GM12878 (cell line): ENCODE measurements at regions not wholly inside any gene's neighbourhood (a gene's known extent, or its start where the extent isn't known, plus 50 kb on each side); places are given as distances from the start of the nearest gene placed in this dataset.
A peak's percentile ranks its signal among the peaks of the same experiment; 100 is the strongest.

Source experiments
- ATAC-seq: fragments of 200-7000 bp; cut with Tn5 transposase; 3 replicates; pipeline ENCODE4 v1.9.1; 2020; ENCODE audit warnings: mild to moderate bottlenecking, moderate library complexity
- BruUV-seq: library from RNA; stranded (reverse); fragments of 400-500 nt; replicated peaks from 2 replicates; lab custom pipeline; 2021; lab: Mats Ljungman, UMichigan
- CTCF ChIA-PET: fragments of 300-600 bp; sonication (Branson Sonifier 250); formaldehyde crosslinking; extraction: SDS; loops from one replicate; lab custom pipeline; 2021; ENCODE audit warnings: inconsistent platforms; lab: Yijun Ruan, JAX
- POLR2A ChIA-PET: fragments of 350-600 bp; formaldehyde crosslinking; extraction: SDS; loops from one replicate; lab custom pipeline; 2021; ENCODE audit warnings: inconsistent platforms; lab: Charles Lee
- RAD21 ChIA-PET: fragments of 300-600 bp; sonication (Branson Sonifier 250); formaldehyde crosslinking; loops from one replicate; lab custom pipeline; 2023; ENCODE audit warnings: antibody characterized with exemption; ENCODE audit not compliant: unreplicated experiment; lab: Charles Lee
- SMC1A ChIA-PET: fragments of 300-600 bp; sonication (Branson Sonifier 250); formaldehyde crosslinking; loops from one replicate; lab custom pipeline; 2023; ENCODE audit not compliant: unreplicated experiment, uncharacterized antibody; lab: Charles Lee
- DNase-seq: peaks from one replicate; pipeline ENCODE4 v3.0.0-alpha.2; 2011; ENCODE audit warnings: low read depth, low spot score
- FAIRE-seq: peaks from 3 replicates; lab custom pipeline; 2011; peaks lifted over from hg19 to GRCh38; lab: Jason Lieb, UNC
- H2AFZ ChIP-seq: 2 replicates; pipeline ENCODE4 v1.6.0; 2011; ENCODE audit warnings: low read depth, low read length, control low read depth; ENCODE audit not compliant: control insufficient read depth
- H3K27ac ChIP-seq: 2 replicates; pipeline ENCODE4 v1.5.1; 2011; ENCODE audit warnings: control low read depth; ENCODE audit not compliant: control insufficient read depth, insufficient read depth
- H3K27me3 ChIP-seq, 2 experiments: replicated peaks in 1 of 2; 2 replicates each; pipeline versions ENCODE4 v1.6.0 to v1.6.1; 2011; ENCODE audit warnings: low read length in 1 of 2; ENCODE audit not compliant: control insufficient read depth in 2 of 2, insufficient read depth in 2 of 2
- H3K36me3 ChIP-seq, 2 experiments: 2 replicates each; pipeline ENCODE4 v1.5.1; 2011; ENCODE audit warnings: low read length in 1 of 2; ENCODE audit not compliant: control insufficient read depth in 2 of 2, insufficient read depth in 2 of 2
- H3K4me1 ChIP-seq: 2 replicates; pipeline ENCODE4 v1.6.1; 2011; ENCODE audit warnings: mild to moderate bottlenecking, low read length, moderate library complexity, mixed read lengths; ENCODE audit not compliant: control insufficient read depth, insufficient read depth
- H3K4me2 ChIP-seq: 2 replicates; pipeline ENCODE4 v1.6.0; 2011; ENCODE audit warnings: control low read depth; ENCODE audit not compliant: control insufficient read depth, insufficient read depth
- H3K4me3 ChIP-seq: fragments of 200-600 bp; sonication (generic); 2 replicates; pipeline ENCODE4 v1.5.1; 2016
- H3K79me2 ChIP-seq: 2 replicates; pipeline ENCODE4 v1.6.0; 2011; ENCODE audit warnings: low read length; ENCODE audit not compliant: control insufficient read depth, insufficient read depth
- H3K9ac ChIP-seq: 2 replicates; pipeline ENCODE4 v1.8.0; 2011; ENCODE audit warnings: low read length, control low read depth, mixed read lengths; ENCODE audit not compliant: control insufficient read depth, insufficient read depth
- H3K9me3 ChIP-seq: replicated peaks from 3 replicates; pipeline ENCODE4 v1.5.1; 2011; ENCODE audit warnings: mild to moderate bottlenecking, low read length; ENCODE audit not compliant: control insufficient read depth, insufficient read depth
- H4K20me1 ChIP-seq: 2 replicates; pipeline ENCODE4 v1.6.0; 2011; ENCODE audit not compliant: control insufficient read depth, insufficient read depth
- BCL3 ChIP-seq: IDR thresholded peaks from 2 replicates; pipeline ENCODE4 v1.6.1; 2011; ENCODE audit warnings: borderline replicate concordance, low read depth, mild to moderate bottlenecking, moderate library complexity, low read length; ENCODE audit not compliant: insufficient read depth, poor library complexity, severe bottlenecking
- DPF2 ChIP-seq: fragments of 450-650 bp; IDR thresholded peaks from 2 replicates; pipeline ENCODE4 v1.6.1; 2017; ENCODE audit warnings: mild to moderate bottlenecking
- IKZF1 ChIP-seq: fragments of 450-650 bp; conservative IDR thresholded peaks from 2 replicates; pipeline ENCODE4 v1.6.1; 2017; ENCODE audit warnings: antibody characterized with exemption, mild to moderate bottlenecking
- KAT2A ChIP-seq: conservative IDR thresholded peaks from 2 replicates; pipeline ENCODE4 v1.6.1; 2011; ENCODE audit warnings: low read depth, low read length; ENCODE audit not compliant: control insufficient read depth
- LARP7 ChIP-seq: fragments of 450-650 bp; IDR thresholded peaks from 2 replicates; pipeline ENCODE4 v1.6.1; 2017; ENCODE audit warnings: mild to moderate bottlenecking
- MLLT1 ChIP-seq: fragments of 450-650 bp; IDR thresholded peaks from 2 replicates; pipeline ENCODE4 v1.6.1; 2016; ENCODE audit warnings: mild to moderate bottlenecking
- PAX8 ChIP-seq: fragments of 450-650 bp; IDR thresholded peaks from 2 replicates; pipeline ENCODE4 v1.6.1; 2017; ENCODE audit warnings: mild to moderate bottlenecking, moderate library complexity
- RELB ChIP-seq: fragments of 450-650 bp; IDR thresholded peaks from 2 replicates; pipeline ENCODE4 v1.6.1; 2017; ENCODE audit warnings: low read depth, mild to moderate bottlenecking, moderate library complexity
- SIN3A ChIP-seq: IDR thresholded peaks from 2 replicates; pipeline ENCODE4 v1.6.1; 2012; ENCODE audit warnings: low read depth, low read length, improper control_type of control experiment
- SREBF2 ChIP-seq: IDR thresholded peaks from 2 replicates; pipeline ENCODE4 v1.6.1; 2012; ENCODE audit warnings: mild to moderate bottlenecking, low read length
- ZBTB11 ChIP-seq: fragments of 450-650 bp; formaldehyde crosslinking; IDR thresholded peaks from 2 replicates; pipeline ENCODE4 v1.5.0; 2022; ENCODE audit warnings: mild to moderate bottlenecking, missing genetic modification characterization
- ZNF384 ChIP-seq: IDR thresholded peaks from 2 replicates; pipeline ENCODE4 v1.6.1; 2012; ENCODE audit warnings: low read depth, mild to moderate bottlenecking, low read length, improper control_type of control experiment, borderline replicate concordance
- WGBS: methylation state at CpG from one replicate; pipeline ENCODE4 v1.1.6; 2016; ENCODE audit warnings: low lambda C conversion rate; ENCODE audit not compliant: insufficient replicate concordance, insufficient coverage; ENCODE audit errors: missing lambda C conversion rate; 5-methylcytosine and 5-hydroxymethylcytosine counted together
- in situ Hi-C: fragments of 300-500 bp; cut with MboI; formaldehyde crosslinking; loops from 9 replicates; pipeline ENCODE4 v1.14.3; 2018; ENCODE audit warnings: mixed read lengths
- intact Hi-C: fragments of 100-400 bp; cut with micrococcal nuclease; formaldehyde crosslinking; loops from one replicate; pipeline ENCODE4 v1.14.2; 2022; ENCODE audit not compliant: unreplicated experiment
- TF ChIP-seq, protein P1 (sequence below): IDR thresholded peaks from 2 replicates; pipeline ENCODE4 v1.6.1; 2012; ENCODE audit warnings: low read length, inconsistent platforms

DNA sequence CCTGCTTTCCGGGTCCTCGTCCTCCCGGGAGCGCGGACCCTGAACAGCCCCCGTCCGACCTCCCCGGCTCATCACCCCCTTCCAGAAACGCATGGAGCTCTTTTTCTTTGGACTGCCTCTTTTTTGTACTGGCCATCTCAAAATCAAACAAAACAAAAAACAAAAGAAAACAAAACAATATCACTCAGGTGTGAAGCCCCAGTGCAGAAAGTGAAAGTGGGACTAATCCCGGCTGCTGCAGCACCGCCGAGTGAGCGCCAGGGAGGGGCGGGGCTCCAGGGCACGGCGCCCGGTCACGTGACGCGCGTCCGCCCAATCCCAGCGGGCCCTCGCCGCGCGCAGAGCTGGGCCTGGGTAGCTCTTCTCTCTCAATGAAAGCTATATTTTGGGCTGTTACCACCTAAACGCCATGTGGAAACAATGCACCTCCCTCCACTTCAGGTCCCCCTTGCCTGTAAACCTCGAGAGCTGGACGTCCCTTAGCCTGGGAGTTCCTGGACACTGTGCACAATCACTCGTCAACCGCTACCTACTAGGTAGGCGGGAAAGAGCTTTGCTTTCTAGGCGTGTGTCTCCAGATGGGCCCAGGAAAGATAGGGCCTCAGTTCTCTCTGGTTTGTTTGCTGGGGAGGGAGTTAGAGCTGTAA, 93.7 kb upstream of the PRDM1 start:
- no peaks in the 10 kb centered on the region for H3K36me3 ChIP-seq
- DNase-seq = peak; percentile 45
- in situ Hi-C loops = no loop called here
- H3K4me2 ChIP-seq = peak overlapping the region; percentile 60
- H3K79me2 ChIP-seq = no peaks in the 10 kb centered on the region
- peaks cover 12 to 22% of the 10 kb centered on the region in 2 experiments for H3K27me3 ChIP-seq
- intact Hi-C loops = loop anchor here (10.0 kb wide), 2 partner anchors 232 to 508 kb away; no protein-coding TSS in a partner anchor
- BruUV-seq = no TSS peak
- no peak overlapping the region for H3K27ac ChIP-seq
- peak; percentile 98 for ATAC-seq
- H3K9me3 ChIP-seq = peaks cover 6% of the 10 kb centered on the region
- peak; percentile 62 for FAIRE-seq
- peak overlapping the region; percentile 97 for H2AFZ ChIP-seq
- under 1% methylated on average over 34 of the region's 34 CpGs for WGBS
- ChIA-PET RAD21 (interaction anchor here (0.7 to 2.8 kb wide), 8 partner anchors 91 to 561 kb away, joined by 3 to 10 read pairs (median 4); partner anchors contain the start of gene PRDM1), SMC1A (interaction anchor here (0.7 to 2.3 kb wide), 16 partner anchors 9 to 561 kb away, joined by 3 to 7 read pairs (median 4); partner anchors contain the start of gene PRDM1), POLR2A (interaction anchor here (0.6 to 1.1 kb wide), 2 partner anchors 406 to 539 kb away, joined by 3 to 4 read pairs; no protein-coding TSS in a partner anchor), CTCF (interaction anchor here (0.8 to 3.2 kb wide), 8 partner anchors 8 to 590 kb away, joined by 3 to 16 read pairs (median 3); partner anchors contain the start of gene PREP)
- peak overlapping the region; percentile 39; the same call in 1 of the 2 replicates for H3K9ac ChIP-seq
- H3K4me3 ChIP-seq = peak overlapping the region; percentile 79
- H4K20me1 ChIP-seq = no peaks in the 10 kb centered on the region
- peaks cover 5% of the 10 kb centered on the region; the same call in 1 of the 2 replicates for H3K4me1 ChIP-seq
- TF ChIP-seq ZBTB11 (CRISPR knock-in tag) (peak; percentile 59), SIN3A (no peak), MLLT1 (peak; percentile 89), KAT2A (no peak), LARP7 (peak; percentile 54), DPF2 (0 out of 2 replicates have a peak, but pooled peaks have one; percentile 42), RELB (peak; percentile 68), SREBF2 (no peak), IKZF1 (peak; percentile 57; the same call in 1 of the 2 replicates), ZNF384 (no peak), BCL3 (no peak), PAX8 (no peak)
- TF ChIP-seq, protein P1, sequence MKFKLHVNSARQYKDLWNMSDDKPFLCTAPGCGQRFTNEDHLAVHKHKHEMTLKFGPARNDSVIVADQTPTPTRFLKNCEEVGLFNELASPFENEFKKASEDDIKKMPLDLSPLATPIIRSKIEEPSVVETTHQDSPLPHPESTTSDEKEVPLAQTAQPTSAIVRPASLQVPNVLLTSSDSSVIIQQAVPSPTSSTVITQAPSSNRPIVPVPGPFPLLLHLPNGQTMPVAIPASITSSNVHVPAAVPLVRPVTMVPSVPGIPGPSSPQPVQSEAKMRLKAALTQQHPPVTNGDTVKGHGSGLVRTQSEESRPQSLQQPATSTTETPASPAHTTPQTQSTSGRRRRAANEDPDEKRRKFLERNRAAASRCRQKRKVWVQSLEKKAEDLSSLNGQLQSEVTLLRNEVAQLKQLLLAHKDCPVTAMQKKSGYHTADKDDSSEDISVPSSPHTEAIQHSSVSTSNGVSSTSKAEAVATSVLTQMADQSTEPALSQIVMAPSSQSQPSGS = no peak
